Mesendoderm (in vitro differentiated cells): ENCODE measurements at regions not wholly inside any gene's neighbourhood (a gene's known extent, or its start where the extent isn't known, plus 50 kb on each side); places are given as distances from the start of the nearest gene placed in this dataset.

ENCODE experiments used
- DNase-seq: peaks from one replicate; pipeline ENCODE4 v3.0.0; 2013
- H2AK5ac ChIP-seq: 2 replicates; pipeline ENCODE4 v1.6.1; 2013; ENCODE audit warnings: low read length, inconsistent platforms
- H2BK120ac ChIP-seq: 2 replicates; pipeline ENCODE4 v1.6.1; 2013; ENCODE audit warnings: low read depth, mild to moderate bottlenecking, low read length, moderate library complexity, mixed read lengths
- H2BK15ac ChIP-seq: replicated peaks from 2 replicates; pipeline ENCODE4 v1.6.1; 2013; ENCODE audit warnings: low read depth, mild to moderate bottlenecking, moderate library complexity
- H2BK5ac ChIP-seq: 2 replicates; pipeline ENCODE4 v1.6.1; 2013; ENCODE audit warnings: low read length, inconsistent platforms
- H3K18ac ChIP-seq: 2 replicates; pipeline ENCODE4 v1.6.1; 2013; ENCODE audit warnings: mild to moderate bottlenecking, low read length, mixed read lengths
- H3K23ac ChIP-seq: one replicate; pipeline ENCODE4 v1.6.1; 2013; ENCODE audit warnings: low read length
- H3K27ac ChIP-seq: 2 replicates; pipeline ENCODE4 v1.5.1; 2013; ENCODE audit warnings: low read depth, mild to moderate bottlenecking, inconsistent platforms, low read length, moderate library complexity
- H3K27me3 ChIP-seq: 2 replicates; pipeline ENCODE4 v1.6.1; 2013; ENCODE audit warnings: low read length, control low read depth, mild to moderate bottlenecking, inconsistent platforms; ENCODE audit not compliant: insufficient read depth, poor library complexity
- H3K36me3 ChIP-seq: 2 replicates; pipeline ENCODE4 v1.6.1; 2013; ENCODE audit warnings: low read length, inconsistent platforms; ENCODE audit not compliant: control insufficient read depth, insufficient read depth
- H3K4ac ChIP-seq: one replicate; pipeline ENCODE4 v1.6.1; 2013; ENCODE audit warnings: low read depth, mild to moderate bottlenecking, low read length, moderate library complexity
- H3K4me1 ChIP-seq: 2 replicates; pipeline ENCODE4 v1.6.1; 2013; ENCODE audit warnings: low read depth, low read length, inconsistent platforms; ENCODE audit not compliant: control insufficient read depth
- H3K4me2 ChIP-seq: 2 replicates; pipeline ENCODE4 v1.6.1; 2013; ENCODE audit warnings: low read length
- H3K4me3 ChIP-seq: 2 replicates; pipeline ENCODE4 v1.5.1; 2013; ENCODE audit warnings: mild to moderate bottlenecking, low read length
- H3K56ac ChIP-seq: one replicate; pipeline ENCODE4 v1.6.1; 2013; ENCODE audit warnings: low read length
- H3K79me1 ChIP-seq: 2 replicates; pipeline ENCODE4 v1.6.1; 2013; ENCODE audit warnings: low read length, inconsistent platforms
- H3K79me2 ChIP-seq: 2 replicates; pipeline ENCODE4 v1.6.1; 2013; ENCODE audit warnings: mild to moderate bottlenecking, low read length; ENCODE audit not compliant: control insufficient read depth, insufficient read depth
- H3K9ac ChIP-seq: 2 replicates; pipeline ENCODE4 v1.6.1; 2013; ENCODE audit warnings: low read length, inconsistent platforms
- H4K5ac ChIP-seq: one replicate; pipeline ENCODE4 v1.6.1; 2013; ENCODE audit warnings: low read length
- H4K8ac ChIP-seq: one replicate; pipeline ENCODE4 v1.6.1; 2013; ENCODE audit warnings: low read depth, mild to moderate bottlenecking, control low read depth, low read length, moderate library complexity
- WGBS: extraction: QIAGEN DNeasy Blood & Tissue Kit; methylation state at CpG from one replicate; pipeline ENCODE4 v1.1.7; 2013; ENCODE audit warnings: low lambda C conversion rate, missing lambda C conversion rate; ENCODE audit not compliant: insufficient coverage; ENCODE audit errors: extremely low coverage; 5-methylcytosine and 5-hydroxymethylcytosine counted together

DNA sequence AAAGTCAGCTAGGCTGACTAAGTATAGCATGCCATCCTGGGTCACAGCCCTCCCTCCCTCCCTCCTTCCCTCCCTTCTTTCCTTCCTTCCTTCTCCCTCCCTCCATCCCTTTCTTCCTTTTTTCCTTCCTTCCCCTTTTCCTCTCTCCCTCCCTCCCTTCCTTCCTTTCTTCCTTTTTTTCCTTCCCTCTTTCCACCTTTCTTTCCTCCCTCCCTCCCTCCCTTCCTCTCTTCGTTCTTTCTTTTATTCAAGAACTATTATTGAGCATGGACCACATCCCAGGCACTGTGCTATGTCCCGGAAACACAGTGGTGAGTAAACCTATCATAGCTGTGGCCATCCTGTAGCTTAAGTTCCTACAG lies 106.2 kb upstream of the BACH2 start:
- Histone ChIP-seq H3K4me1 (peaks cover 9% of the 10 kb centered on the region), H4K8ac (no peak overlapping the region), H2BK120ac (no peak overlapping the region), H4K5ac (no peak overlapping the region), H3K79me2 (no peaks in the 10 kb centered on the region), H2AK5ac (no peak overlapping the region), H3K23ac (no peak overlapping the region), H3K9ac (no peak overlapping the region), H3K27ac (no peak overlapping the region), H3K79me1 (no peaks in the 10 kb centered on the region), H3K18ac (no peak overlapping the region), H2BK5ac (no peak overlapping the region), H3K27me3 (no peaks in the 10 kb centered on the region), H3K36me3 (no peaks in the 10 kb centered on the region), H2BK15ac (no peak overlapping the region), H3K56ac (no peak overlapping the region), H3K4me3 (no peak overlapping the region), H3K4me2 (no peak overlapping the region), H3K4ac (no peak overlapping the region)
- WGBS: 100% methylated on average over 1 of the region's 2 CpGs
- no peak for DNase-seq

DNA sequence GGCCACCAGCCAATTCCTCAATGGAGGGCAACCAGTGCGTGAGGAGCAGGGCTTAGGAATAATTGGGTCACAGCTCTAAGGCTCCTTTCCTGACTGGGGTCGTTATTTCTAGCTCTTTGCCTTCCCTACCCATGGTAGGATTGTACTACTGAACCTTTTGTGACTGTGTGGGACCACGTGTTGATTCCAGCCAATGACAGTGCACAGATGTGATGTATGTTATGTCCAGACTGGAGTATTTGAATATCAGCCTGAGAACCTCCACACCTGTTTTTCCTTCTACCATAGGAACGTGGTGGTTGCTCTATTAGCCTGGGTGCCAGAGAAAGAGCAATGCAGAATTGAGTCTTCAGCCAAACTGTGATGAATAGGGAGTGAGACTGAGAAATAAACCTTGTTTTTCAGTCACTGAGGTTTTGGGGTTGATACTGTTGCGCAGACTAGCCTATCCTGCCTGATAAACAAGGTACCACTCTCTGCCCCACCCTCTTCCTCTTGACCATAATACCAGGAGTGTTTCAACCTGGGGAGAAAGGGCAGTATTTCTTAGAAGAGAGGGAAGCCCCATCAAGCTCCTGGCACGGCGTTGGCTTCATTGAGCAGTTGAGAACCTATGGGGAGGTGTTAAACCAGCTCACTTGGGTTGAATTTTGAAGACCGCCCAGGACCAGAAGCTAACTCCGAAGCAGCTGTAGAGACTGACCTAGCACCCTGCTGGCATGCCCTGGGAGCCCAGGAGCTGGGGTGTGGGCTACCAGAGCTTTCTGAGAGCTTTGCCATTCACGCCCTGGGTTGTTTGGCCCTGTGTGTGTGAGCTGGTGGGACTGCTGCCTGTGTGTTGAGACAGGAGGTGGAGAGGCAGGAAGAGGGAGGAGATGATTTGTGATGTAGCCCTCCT lies 105.5 kb upstream of the BACH2 start:
- no peaks in the 10 kb centered on the region for H3K27me3 ChIP-seq
- H2BK5ac ChIP-seq: no peak overlapping the region
- no peak overlapping the region for H3K4me3 ChIP-seq
- H3K23ac ChIP-seq: no peak overlapping the region
- H3K4ac ChIP-seq: no peak overlapping the region
- DNase-seq: peak; percentile 37
- peak overlapping the region; percentile 56 for H2AK5ac ChIP-seq
- no peak overlapping the region for H2BK15ac ChIP-seq
- no peaks in the 10 kb centered on the region for H3K79me1 ChIP-seq
- H3K36me3 ChIP-seq: no peaks in the 10 kb centered on the region
- WGBS: no CpG with 5 or more reads among the region's 10 CpGs
- H3K56ac ChIP-seq: no peak overlapping the region
- H4K5ac ChIP-seq: no peak overlapping the region
- H3K4me2 ChIP-seq: no peak overlapping the region
- no peak overlapping the region for H4K8ac ChIP-seq
- no peaks in the 10 kb centered on the region for H3K79me2 ChIP-seq
- no peak overlapping the region for H3K9ac ChIP-seq
- peaks cover 12% of the 10 kb centered on the region for H3K4me1 ChIP-seq
- H3K27ac ChIP-seq: no peak overlapping the region
- H2BK120ac ChIP-seq: no peak overlapping the region
- no peak overlapping the region for H3K18ac ChIP-seq

DNA sequence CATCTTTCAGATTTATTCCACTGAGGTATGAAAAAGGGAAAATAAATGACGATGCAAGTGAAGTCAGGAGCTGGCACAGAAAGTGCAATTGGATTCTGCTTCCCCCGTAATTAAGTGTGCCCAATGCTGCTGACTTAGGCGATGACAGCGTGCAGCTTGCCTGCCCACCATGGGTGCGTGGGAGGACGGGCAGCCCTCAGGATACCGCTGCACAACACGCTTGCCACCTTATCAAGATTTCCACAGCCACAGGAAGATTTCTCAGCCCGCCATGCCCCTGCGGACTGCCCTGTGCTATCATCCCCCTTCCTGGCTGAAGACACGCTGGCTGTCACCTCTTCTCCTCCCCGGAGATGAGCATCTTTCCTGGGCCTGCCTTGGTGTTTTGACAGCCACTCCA lies 103.3 kb upstream of the BACH2 start:
- no peak overlapping the region for H3K18ac ChIP-seq
- no peak overlapping the region for H4K8ac ChIP-seq
- no peak overlapping the region for H2BK15ac ChIP-seq
- no peak overlapping the region for H4K5ac ChIP-seq
- no peaks in the 10 kb centered on the region for H3K27me3 ChIP-seq
- WGBS: no CpG with 5 or more reads among the region's 12 CpGs
- H3K4me2 ChIP-seq: no peak overlapping the region
- no peak overlapping the region for H3K56ac ChIP-seq
- H2AK5ac ChIP-seq: no peak overlapping the region
- H3K36me3 ChIP-seq: no peaks in the 10 kb centered on the region
- H2BK5ac ChIP-seq: no peak overlapping the region
- no peak overlapping the region for H3K4ac ChIP-seq
- H3K79me1 ChIP-seq: no peaks in the 10 kb centered on the region
- no peak overlapping the region for H2BK120ac ChIP-seq
- no peak overlapping the region for H3K9ac ChIP-seq
- DNase-seq: no peak
- H3K4me1 ChIP-seq: peaks cover 14% of the 10 kb centered on the region
- no peak overlapping the region for H3K4me3 ChIP-seq
- H3K27ac ChIP-seq: no peak overlapping the region
- H3K23ac ChIP-seq: no peak overlapping the region
- H3K79me2 ChIP-seq: no peaks in the 10 kb centered on the region

DNA sequence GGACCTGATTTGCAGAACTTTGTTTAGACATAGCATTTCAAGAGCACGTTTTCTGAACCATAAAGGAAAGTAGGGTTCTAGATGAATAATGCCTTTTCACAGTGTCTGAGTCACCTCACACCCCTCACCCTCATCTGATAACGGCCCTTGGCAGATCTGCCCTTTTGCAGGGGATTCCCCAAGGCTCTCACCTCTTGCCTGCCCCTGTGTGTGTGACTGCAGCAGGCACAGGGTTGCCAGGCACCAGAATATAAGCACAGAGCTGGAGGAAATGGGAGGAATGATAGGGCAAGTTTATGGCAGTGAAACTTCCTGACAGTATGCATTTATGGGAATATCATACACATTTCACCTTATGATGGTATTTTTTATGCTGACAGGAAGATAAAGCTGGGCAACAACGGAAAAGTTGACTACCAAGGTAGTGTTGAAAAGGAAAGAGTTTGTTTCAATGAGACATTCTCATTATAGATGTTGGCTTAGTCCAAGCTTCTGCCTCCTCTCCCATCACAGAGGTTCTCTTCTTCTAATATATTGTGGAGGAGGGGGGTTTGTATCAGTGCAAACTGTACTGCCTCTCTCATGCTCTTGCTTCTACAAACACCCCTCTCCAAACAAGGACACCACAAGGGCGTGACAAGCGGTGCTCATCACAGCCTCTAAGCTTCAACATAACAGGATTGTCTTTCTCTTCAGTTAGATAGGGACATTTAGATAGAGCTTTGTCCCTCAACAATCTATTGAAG lies 101.5 kb upstream of the BACH2 start:
- H3K4me3 ChIP-seq: no peak overlapping the region
- H3K23ac ChIP-seq: no peak overlapping the region
- no peak overlapping the region for H3K4ac ChIP-seq
- no CpG with 5 or more reads among the region's 5 CpGs for WGBS
- H2AK5ac ChIP-seq: no peak overlapping the region
- no peaks in the 10 kb centered on the region for H3K79me2 ChIP-seq
- no peak overlapping the region for H3K4me2 ChIP-seq
- H3K4me1 ChIP-seq: peaks cover 6% of the 10 kb centered on the region
- no peak overlapping the region for H3K18ac ChIP-seq
- no peaks in the 10 kb centered on the region for H3K36me3 ChIP-seq
- no peak overlapping the region for H2BK5ac ChIP-seq
- no peak overlapping the region for H4K5ac ChIP-seq
- no peak overlapping the region for H2BK120ac ChIP-seq
- no peak overlapping the region for H3K9ac ChIP-seq
- H4K8ac ChIP-seq: no peak overlapping the region
- no peak overlapping the region for H3K27ac ChIP-seq
- no peak overlapping the region for H2BK15ac ChIP-seq
- H3K79me1 ChIP-seq: no peaks in the 10 kb centered on the region
- no peak overlapping the region for H3K56ac ChIP-seq
- peak; percentile 88 for DNase-seq
- H3K27me3 ChIP-seq: no peaks in the 10 kb centered on the region

DNA sequence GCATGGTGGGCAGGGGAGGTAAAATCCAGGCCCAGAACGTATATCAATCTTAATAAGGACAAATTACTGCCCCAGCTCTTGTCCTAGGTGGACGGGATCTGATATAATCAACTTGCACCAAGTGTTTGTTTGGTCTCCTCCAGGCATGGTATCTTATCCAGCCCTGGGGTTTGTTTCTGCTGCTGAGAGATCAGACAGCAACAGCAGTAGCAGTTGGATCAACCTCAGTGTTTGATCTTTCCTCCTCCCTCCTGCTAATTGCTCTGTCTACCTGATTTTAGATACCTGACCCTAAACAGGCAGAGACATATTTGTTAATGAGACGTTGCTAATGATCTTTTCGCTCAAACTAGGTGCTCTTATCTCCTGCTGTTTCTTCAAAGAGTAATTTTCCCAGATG lies 100.4 kb upstream of the BACH2 start:
- Histone ChIP-seq H2BK120ac (no peak overlapping the region), H2BK15ac (no peak overlapping the region), H2AK5ac (no peak overlapping the region), H3K36me3 (no peaks in the 10 kb centered on the region), H3K18ac (no peak overlapping the region), H3K56ac (no peak overlapping the region), H3K4me2 (no peak overlapping the region), H3K27ac (no peak overlapping the region), H4K8ac (no peak overlapping the region), H3K27me3 (no peaks in the 10 kb centered on the region), H3K4me1 (peaks cover 5% of the 10 kb centered on the region), H3K4me3 (no peak overlapping the region), H3K79me2 (no peaks in the 10 kb centered on the region), H3K9ac (no peak overlapping the region), H2BK5ac (no peak overlapping the region), H4K5ac (no peak overlapping the region), H3K4ac (no peak overlapping the region), H3K79me1 (no peaks in the 10 kb centered on the region), H3K23ac (no peak overlapping the region)
- peak; percentile 68 for DNase-seq
- no CpG with 5 or more reads among the region's 4 CpGs for WGBS
